Naive thymus-derived CD4-positive, alpha-beta T cell (primary cell): ENCODE measurements at regions not wholly inside any gene's neighbourhood (a gene's known extent, or its start where the extent isn't known, plus 50 kb on each side); places are given as distances from the start of the nearest gene placed in this dataset.

Source experiments
- ATAC-seq: fragments of 150-1000 bp; cut with Tn5 transposase; 2 replicates; pipeline ENCODE4 v1.10.0; 2021; ENCODE audit warnings: mild to moderate bottlenecking, moderate library complexity
- CTCF ChIA-PET: fragments of 350-600 bp; sonication (Branson Sonifier 250); formaldehyde crosslinking; loops from one replicate; lab custom pipeline; 2021; ENCODE audit warnings: antibody characterized with exemption; lab: Charles Lee
- POLR2A ChIA-PET: fragments of 350-600 bp; sonication (Branson Sonifier 250); formaldehyde crosslinking; loops from one replicate; lab custom pipeline; 2021; ENCODE audit warnings: antibody characterized with exemption, inconsistent platforms; lab: Charles Lee
- DNase-seq, 9 donors: peaks; one replicate each; pipeline versions ENCODE4 v3.0.0 to v3.0.0-alpha.2; 2020 to 2022; ENCODE audit warnings: mixed read lengths in 1 of 9
- H3K27ac ChIP-seq: one replicate; pipeline ENCODE4 v1.7.0; 2013; ENCODE audit warnings: mild to moderate bottlenecking, low read depth, low read length, moderate library complexity
- H3K27me3 ChIP-seq, 2 donors: one replicate each; pipeline ENCODE4 v1.7.0; 2013; ENCODE audit warnings: low read length in 2 of 2, mild to moderate bottlenecking in 2 of 2, moderate library complexity in 2 of 2; ENCODE audit not compliant: control insufficient read depth in 2 of 2, insufficient read depth in 2 of 2
- H3K36me3 ChIP-seq, 3 experiments: 1 replicate in 2 of 3; 2 replicates in 1 of 3; pipeline ENCODE4 v1.7.0; 2013; ENCODE audit warnings: low read length in 3 of 3, mild to moderate bottlenecking in 3 of 3, moderate library complexity in 1 of 3; ENCODE audit not compliant: insufficient read depth in 3 of 3, control insufficient read depth in 2 of 3
- H3K4me1 ChIP-seq, 2 donors: one replicate each; pipeline ENCODE4 v1.7.0; 2013; ENCODE audit warnings: low read length in 2 of 2, mild to moderate bottlenecking in 2 of 2, moderate library complexity in 1 of 2; ENCODE audit not compliant: control insufficient read depth in 2 of 2, insufficient read depth in 2 of 2
- H3K4me3 ChIP-seq: 2 replicates; pipeline ENCODE4 v1.7.0; 2013; ENCODE audit warnings: mild to moderate bottlenecking, low read length
- H3K9me3 ChIP-seq, 3 experiments: 1 replicate in 2 of 3; 2 replicates in 1 of 3; pipeline ENCODE4 v1.7.0; 2013; ENCODE audit warnings: low read length in 3 of 3; ENCODE audit not compliant: control insufficient read depth in 2 of 3
- H3K27ac Mint-ChIP-seq, 9 donors: one replicate each; pipeline ENCODE4 v1.8.0; 2020 to 2022; ENCODE audit warnings: mixed read lengths in 9 of 9, mild to moderate bottlenecking in 8 of 9, moderate library complexity in 5 of 9, inconsistent platforms in 2 of 9
- H3K27me3 Mint-ChIP-seq, 5 donors: one replicate each; pipeline ENCODE4 v1.8.0; 2021 to 2022; ENCODE audit warnings: mixed read lengths in 5 of 5, mild to moderate bottlenecking in 1 of 5
- H3K36me3 Mint-ChIP-seq, 5 donors: one replicate each; pipeline ENCODE4 v1.8.0; 2020 to 2022; ENCODE audit warnings: mixed read lengths in 5 of 5, mild to moderate bottlenecking in 3 of 5, inconsistent platforms in 1 of 5
- H3K4me1 Mint-ChIP-seq, 7 donors: one replicate each; pipeline ENCODE4 v1.8.0; 2020 to 2022; ENCODE audit warnings: mixed read lengths in 7 of 7, mild to moderate bottlenecking in 3 of 7, inconsistent platforms in 1 of 7
- H3K4me3 Mint-ChIP-seq, 10 donors: one replicate each; pipeline ENCODE4 v1.8.0; 2020 to 2022; ENCODE audit warnings: mild to moderate bottlenecking in 10 of 10, mixed read lengths in 10 of 10, moderate library complexity in 6 of 10, inconsistent platforms in 2 of 10
- H3K9me3 Mint-ChIP-seq, 11 donors: one replicate each; pipeline ENCODE4 v1.8.0; 2020 to 2022; ENCODE audit warnings: mixed read lengths in 11 of 11, mild to moderate bottlenecking in 4 of 11, inconsistent platforms in 1 of 11, moderate library complexity in 1 of 11
- intact Hi-C, 2 donors: fragments of 100-400 bp; cut with micrococcal nuclease; formaldehyde crosslinking; loops; one replicate each; pipeline ENCODE4 v1.15.1; 2023

DNA sequence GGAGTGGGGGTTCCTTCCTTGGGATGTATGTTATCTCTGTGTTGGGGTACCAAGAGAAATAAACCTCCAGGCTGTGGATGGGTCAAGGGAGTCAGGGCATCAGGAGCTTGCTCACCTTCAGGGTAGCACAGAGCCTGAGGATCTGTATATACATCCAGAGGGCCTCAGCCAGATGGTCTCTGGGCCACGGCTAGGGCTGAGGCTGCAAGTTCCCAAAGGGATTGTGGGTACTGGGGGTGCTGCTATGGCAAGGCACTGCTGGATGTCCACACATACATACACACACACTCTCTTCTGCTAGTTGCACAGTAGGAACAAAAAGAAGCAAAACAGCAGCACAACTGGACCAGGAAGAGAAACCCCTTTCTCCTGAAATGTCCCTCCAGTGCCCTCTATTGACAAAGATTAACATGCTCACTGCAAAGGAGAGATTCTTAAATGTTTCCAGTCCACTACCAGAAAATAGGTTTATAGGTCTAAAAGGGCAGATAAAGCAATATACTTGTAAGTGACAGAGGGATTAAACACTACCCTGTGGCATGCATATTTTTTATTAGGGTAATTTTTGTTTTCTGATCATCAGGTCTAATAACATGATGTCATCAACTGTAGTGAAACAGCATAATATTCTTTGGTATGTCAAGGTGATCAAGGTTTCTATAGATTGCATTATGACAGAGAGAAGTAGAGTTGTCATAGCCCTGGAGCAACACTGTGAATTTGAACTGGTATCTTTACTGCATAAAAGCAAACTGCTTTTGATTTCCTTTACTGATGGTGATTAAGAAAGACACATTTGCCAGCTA, 56.3 kb upstream of the KCNN2 start:
- Histone ChIP-seq H3K27ac (no peak overlapping the region), H3K9me3 (no peaks in the 10 kb centered on the region), H3K36me3 (no peaks in the 10 kb centered on the region), H3K4me3 (no peak overlapping the region), H3K4me1 (no peaks in the 10 kb centered on the region), H3K27me3 (no peaks in the 10 kb centered on the region)
- ATAC-seq (no peak), DNase-seq (no peak)
- Mint-ChIP-seq H3K36me3 (no peaks in the 10 kb centered on the region), H3K4me1 (no peaks in the 10 kb centered on the region), H3K4me3 (no peak overlapping the region), H3K27ac (no peak overlapping the region), H3K27me3 (peaks cover 0 to 5% (median 0%) of the 10 kb centered on the region in 5 donors), H3K9me3 (no peaks in the 10 kb centered on the region)
- ChIA-PET CTCF (no interaction called here), POLR2A (no interaction called here)
- intact Hi-C loops = no loop called here

DNA sequence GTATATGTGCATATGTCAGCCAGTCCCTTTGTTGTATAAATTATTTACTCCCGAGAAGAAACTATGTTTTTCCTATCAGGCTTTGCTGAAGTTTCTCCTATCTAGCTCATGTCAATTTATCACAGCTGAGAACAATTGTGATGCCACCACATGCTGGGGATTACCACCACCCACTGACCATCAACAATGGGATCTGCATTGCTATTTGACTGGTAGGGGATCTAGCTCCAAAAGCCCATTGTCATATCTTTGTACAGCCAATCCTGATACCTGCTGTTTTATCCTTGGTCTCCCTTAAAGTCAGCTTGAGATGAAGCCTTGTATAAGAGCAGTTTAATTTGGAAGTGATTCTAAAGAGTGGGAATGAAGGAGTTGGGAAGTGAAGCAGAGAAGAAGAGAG, 53.9 kb upstream of the KCNN2 start:
- Histone ChIP-seq H3K27me3 (no peaks in the 10 kb centered on the region), H3K4me3 (no peak overlapping the region), H3K4me1 (no peaks in the 10 kb centered on the region), H3K9me3 (no peaks in the 10 kb centered on the region), H3K36me3 (no peaks in the 10 kb centered on the region), H3K27ac (no peak overlapping the region)
- CTCF ChIA-PET = no interaction called here
- Mint-ChIP-seq H3K4me3 (no peak overlapping the region), H3K27ac (no peak overlapping the region), H3K27me3 (peaks cover 0 to 6% (median 0%) of the 10 kb centered on the region in 5 donors), H3K4me1 (no peaks in the 10 kb centered on the region), H3K9me3 (peaks cover 0 to 1% (median 0%) of the 10 kb centered on the region in 11 donors), H3K36me3 (no peaks in the 10 kb centered on the region)
- POLR2A ChIA-PET = no interaction called here
- ATAC-seq (no peak), DNase-seq (no peak)
- intact Hi-C loops = no loop called here

DNA sequence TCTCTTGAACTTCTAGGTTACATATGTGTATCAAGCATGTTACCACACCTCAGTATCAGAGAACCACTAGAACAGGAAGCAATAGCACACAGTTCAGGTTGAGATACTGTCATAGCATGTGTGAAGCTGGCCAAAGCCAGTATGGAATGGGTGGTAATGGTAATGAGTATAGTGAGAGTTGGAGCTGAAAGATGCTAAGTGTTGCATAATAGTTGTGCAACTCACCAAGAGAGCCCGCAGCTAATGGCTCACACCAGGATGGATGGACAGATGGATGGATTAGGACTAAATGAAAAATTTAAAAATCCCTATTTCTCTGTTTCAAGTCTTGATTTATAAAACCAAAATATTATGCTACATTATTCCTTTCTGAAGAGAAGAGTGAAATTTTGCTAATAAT, 53.4 kb upstream of the KCNN2 start:
- Mint-ChIP-seq H3K4me1 (no peaks in the 10 kb centered on the region), H3K36me3 (no peaks in the 10 kb centered on the region), H3K4me3 (no peak overlapping the region), H3K27me3 (peaks cover 0 to 6% (median 0%) of the 10 kb centered on the region in 5 donors), H3K27ac (no peak overlapping the region), H3K9me3 (peaks cover 0 to 1% (median 0%) of the 10 kb centered on the region in 11 donors)
- DNase-seq (no peak), ATAC-seq (no peak)
- Histone ChIP-seq H3K4me3 (no peak overlapping the region), H3K36me3 (no peaks in the 10 kb centered on the region), H3K4me1 (no peaks in the 10 kb centered on the region), H3K27ac (no peak overlapping the region), H3K27me3 (no peaks in the 10 kb centered on the region), H3K9me3 (no peaks in the 10 kb centered on the region)
- CTCF ChIA-PET = no interaction called here
- POLR2A ChIA-PET = no interaction called here
- intact Hi-C loops = no loop called here

DNA sequence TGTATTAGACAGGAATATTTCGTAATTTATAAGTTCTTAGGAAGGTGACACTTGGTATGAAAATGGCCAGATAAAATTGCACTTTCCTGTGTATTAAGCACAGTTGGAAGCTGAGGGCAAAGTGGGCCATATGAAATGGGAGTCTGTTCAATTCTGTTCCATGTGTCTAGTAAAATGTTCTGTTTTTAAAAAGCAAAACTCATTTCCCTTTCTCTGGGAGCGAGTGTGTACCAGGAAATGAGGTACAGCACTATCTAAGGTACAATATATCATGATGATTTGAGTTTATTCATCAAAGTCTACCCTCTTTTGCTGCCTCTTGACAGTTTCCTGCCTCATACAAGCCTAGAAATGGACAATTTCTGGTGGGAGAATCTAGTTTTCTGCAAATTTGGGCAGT, 51.2 kb upstream of the KCNN2 start:
- Mint-ChIP-seq H3K9me3 (peaks cover 0 to 1% (median 0%) of the 10 kb centered on the region in 11 donors), H3K27ac (no peak overlapping the region), H3K4me1 (no peaks in the 10 kb centered on the region), H3K36me3 (no peaks in the 10 kb centered on the region), H3K4me3 (no peak overlapping the region), H3K27me3 (peaks cover 0 to 6% (median 0%) of the 10 kb centered on the region in 5 donors)
- POLR2A ChIA-PET = no interaction called here
- no peaks in the 10 kb centered on the region for H3K36me3 ChIP-seq
- DNase-seq = no peak
- no peaks in the 10 kb centered on the region for H3K27me3 ChIP-seq
- H3K4me1 ChIP-seq = no peaks in the 10 kb centered on the region
- intact Hi-C loops = no loop called here
- H3K9me3 ChIP-seq = no peaks in the 10 kb centered on the region
- no peak overlapping the region for H3K27ac ChIP-seq
- H3K4me3 ChIP-seq = no peak overlapping the region
- ATAC-seq = no peak
- CTCF ChIA-PET = no interaction called here

DNA sequence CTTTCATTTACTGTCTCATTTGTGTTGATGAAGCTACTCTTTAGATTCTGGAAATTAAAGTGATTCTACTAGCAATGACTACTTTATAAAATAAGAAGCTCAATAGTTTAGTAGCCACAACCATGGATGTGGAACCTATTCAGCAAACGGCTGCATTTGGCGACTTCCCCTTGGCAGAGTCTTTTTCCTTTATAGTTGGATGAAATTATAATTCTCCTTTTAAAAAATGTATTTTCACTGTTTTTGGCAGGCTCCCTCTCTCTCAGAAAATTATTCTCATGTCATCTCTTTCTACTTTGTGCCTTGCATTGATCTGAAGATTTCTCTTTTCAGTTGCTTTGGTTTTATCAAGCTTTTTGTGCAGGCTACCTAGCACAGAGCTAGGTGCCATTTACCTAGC, 50.6 kb upstream of the KCNN2 start:
- DNase-seq = no peak

DNA sequence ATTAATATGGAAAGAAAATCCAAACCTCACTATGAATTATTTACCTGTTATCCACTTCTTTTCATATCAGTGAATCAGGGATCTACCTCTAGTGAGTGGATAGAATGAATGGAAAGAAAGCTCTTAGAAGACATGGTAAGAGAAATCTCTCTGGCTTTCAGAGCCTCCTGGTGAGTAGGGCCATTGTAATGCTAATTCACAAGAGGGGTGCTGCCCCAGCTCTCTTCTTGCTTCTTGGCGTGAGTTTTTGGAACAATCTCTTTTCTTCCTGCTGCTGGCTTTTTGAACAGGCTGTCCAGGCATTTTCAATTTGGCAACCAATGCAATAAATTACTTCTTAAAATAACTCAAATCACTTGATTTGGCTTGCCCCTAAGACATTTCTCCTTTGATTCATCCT, 49.9 kb upstream of the KCNN2 start:
- Histone ChIP-seq H3K9me3 (no peaks in the 10 kb centered on the region), H3K36me3 (no peaks in the 10 kb centered on the region), H3K27ac (no peak overlapping the region), H3K27me3 (no peaks in the 10 kb centered on the region), H3K4me3 (no peak overlapping the region), H3K4me1 (no peaks in the 10 kb centered on the region)
- no peaks in the 10 kb centered on the region for H3K36me3 Mint-ChIP-seq
- POLR2A ChIA-PET = no interaction called here
- ATAC-seq (no peak), DNase-seq (no peak)
- peaks cover 0 to 1% (median 0%) of the 10 kb centered on the region in 11 donors for H3K9me3 Mint-ChIP-seq
- H3K4me1 Mint-ChIP-seq = no peaks in the 10 kb centered on the region
- no peak overlapping the region for H3K4me3 Mint-ChIP-seq
- peaks cover 0 to 6% (median 0%) of the 10 kb centered on the region in 5 donors for H3K27me3 Mint-ChIP-seq
- CTCF ChIA-PET = no interaction called here
- no peak overlapping the region for H3K27ac Mint-ChIP-seq
- intact Hi-C loops = no loop called here

More for the DNA sequence above, 50.6 kb upstream of the KCNN2 start:
- Mint-ChIP-seq H3K36me3 (no peaks in the 10 kb centered on the region), H3K4me1 (no peaks in the 10 kb centered on the region), H3K9me3 (peaks cover 0 to 1% (median 0%) of the 10 kb centered on the region in 11 donors), H3K27ac (no peak overlapping the region), H3K4me3 (no peak overlapping the region), H3K27me3 (peaks cover 0 to 6% (median 0%) of the 10 kb centered on the region in 5 donors)
- intact Hi-C loops = no loop called here
- H3K27ac ChIP-seq = no peak overlapping the region
- H3K4me1 ChIP-seq = no peaks in the 10 kb centered on the region
- ChIA-PET POLR2A (no interaction called here), CTCF (no interaction called here)
- no peaks in the 10 kb centered on the region for H3K27me3 ChIP-seq
- ATAC-seq = no peak
- H3K36me3 ChIP-seq = no peaks in the 10 kb centered on the region
- no peak overlapping the region for H3K4me3 ChIP-seq
- no peaks in the 10 kb centered on the region for H3K9me3 ChIP-seq
